Stimulated activated naive B cell treated with anti-CD40 and anti-IgM and Interleukin-4, amounts not matched to agents 10 μg/mL and 1 μg/mL and 100 μg/mL, for 72 hours (primary cell): ENCODE measurements at regions not wholly inside any gene's neighbourhood (a gene's known extent, or its start where the extent isn't known, plus 50 kb on each side); places are given as distances from the start of the nearest gene placed in this dataset.

Source experiments
- ATAC-seq, 2 donors: fragments of 150-1000 bp; cut with Tn5 transposase; replicated peaks; 2 replicates each; pipeline ENCODE4 v1.10.0; 2021; ENCODE audit warnings: moderate library complexity in 1 of 2
- DNase-seq: peaks from one replicate; pipeline ENCODE4 v3.0.0; 2021
- H3K27ac Mint-ChIP-seq: one replicate; pipeline ENCODE4 v1.8.0; 2022; ENCODE audit warnings: mild to moderate bottlenecking, mixed read lengths
- H3K27me3 Mint-ChIP-seq, 2 donors: one replicate each; pipeline ENCODE4 v1.8.0; 2022; ENCODE audit warnings: mixed read lengths in 2 of 2
- H3K36me3 Mint-ChIP-seq, 2 donors: one replicate each; pipeline ENCODE4 v1.8.0; 2022; ENCODE audit warnings: mixed read lengths in 2 of 2, mild to moderate bottlenecking in 1 of 2
- H3K4me1 Mint-ChIP-seq, 2 donors: one replicate each; pipeline ENCODE4 v1.8.0; 2022; ENCODE audit warnings: mixed read lengths in 2 of 2, mild to moderate bottlenecking in 1 of 2
- H3K4me3 Mint-ChIP-seq, 2 donors: one replicate each; pipeline ENCODE4 v1.8.0; 2022; ENCODE audit warnings: mild to moderate bottlenecking in 2 of 2, mixed read lengths in 2 of 2, moderate library complexity in 1 of 2
- H3K9me3 Mint-ChIP-seq, 2 donors: one replicate each; pipeline ENCODE4 v1.8.0; 2022; ENCODE audit warnings: mixed read lengths in 2 of 2, mild to moderate bottlenecking in 1 of 2

GRCh38 chr2:44825702-44826101 lies 115.8 kb upstream of the SIX3 start:
- Mint-ChIP-seq H3K27ac (no peak overlapping the region), H3K9me3 (no peaks in the 10 kb centered on the region), H3K4me1 (no peaks in the 10 kb centered on the region), H3K27me3 (peaks cover 0 to 7% of the 10 kb centered on the region in 2 donors), H3K36me3 (no peaks in the 10 kb centered on the region), H3K4me3 (no peak overlapping the region)
- ATAC-seq: no peak
- DNase-seq: no peak

GRCh38 chr2:44826601-44827000 lies 114.9 kb upstream of the SIX3 start:
- Mint-ChIP-seq H3K4me1 (no peaks in the 10 kb centered on the region), H3K4me3 (no peak overlapping the region), H3K27ac (no peak overlapping the region), H3K36me3 (no peaks in the 10 kb centered on the region), H3K27me3 (peaks cover 0 to 5% of the 10 kb centered on the region in 2 donors), H3K9me3 (no peaks in the 10 kb centered on the region)
- no peak for ATAC-seq
- no peak for DNase-seq

- H3K27me3 Mint-ChIP-seq: peaks cover 0 to 15% of the 10 kb centered on the region in 2 donors
- H3K4me1 Mint-ChIP-seq: peaks cover 0 to 5% of the 10 kb centered on the region in 2 donors
Measured at GRCh38 chr2:44829771-44830170, 111.7 kb upstream of the SIX3 start.

GRCh38 chr2:44833171-44834069 lies 108.1 kb upstream of the SIX3 start:
- Mint-ChIP-seq H3K27ac (no peak overlapping the region), H3K4me3 (no peak overlapping the region), H3K27me3 (peaks cover 9 to 13% of the 10 kb centered on the region in 2 donors), H3K36me3 (peaks cover 2 to 4% of the 10 kb centered on the region in 2 donors), H3K4me1 (peaks cover 0 to 5% of the 10 kb centered on the region in 2 donors), H3K9me3 (peaks cover 9 to 11% of the 10 kb centered on the region in 2 donors)
- ATAC-seq (peak in 1 of 2 donors; percentile 59), DNase-seq (no peak)

More at GRCh38 chr2:44829771-44830170, 111.7 kb upstream of the SIX3 start:
- Mint-ChIP-seq H3K9me3 (peaks cover 8 to 9% of the 10 kb centered on the region in 2 donors), H3K4me3 (no peak overlapping the region), H3K36me3 (peaks cover 2 to 4% of the 10 kb centered on the region in 2 donors), H3K27ac (no peak overlapping the region)
- DNase-seq (no peak), ATAC-seq (no peak)

- Mint-ChIP-seq H3K9me3 (peaks cover 9 to 11% of the 10 kb centered on the region in 2 donors), H3K27ac (no peak overlapping the region), H3K36me3 (peaks cover 2 to 4% of the 10 kb centered on the region in 2 donors), H3K4me3 (no peak overlapping the region), H3K4me1 (peaks cover 0 to 5% of the 10 kb centered on the region in 2 donors), H3K27me3 (peaks cover 9 to 12% of the 10 kb centered on the region in 2 donors)
- ATAC-seq (no peak), DNase-seq (no peak)
Measured at GRCh38 chr2:44834656-44835055, 106.8 kb upstream of the SIX3 start.

- H3K27me3 Mint-ChIP-seq: peaks cover 9 to 17% of the 10 kb centered on the region in 2 donors
- no peak overlapping the region for H3K4me3 Mint-ChIP-seq
- peak in 1 of 2 donors; percentile 69 for ATAC-seq
- H3K27ac Mint-ChIP-seq: no peak overlapping the region
- H3K4me1 Mint-ChIP-seq: peaks cover 0 to 5% of the 10 kb centered on the region in 2 donors
- DNase-seq: no peak
- H3K36me3 Mint-ChIP-seq: peaks cover 2 to 4% of the 10 kb centered on the region in 2 donors
- H3K9me3 Mint-ChIP-seq: peaks cover 9 to 11% of the 10 kb centered on the region in 2 donors
Measured at GRCh38 chr2:44836174-44836573, 105.3 kb upstream of the SIX3 start.

- DNase-seq (no peak), ATAC-seq (no peak)
- Mint-ChIP-seq H3K4me1 (peaks cover 0 to 5% of the 10 kb centered on the region in 2 donors), H3K9me3 (peaks cover 9 to 11% of the 10 kb centered on the region in 2 donors), H3K36me3 (peaks cover 2 to 4% of the 10 kb centered on the region in 2 donors), H3K27me3 (peaks cover 9 to 13% of the 10 kb centered on the region in 2 donors), H3K27ac (no peak overlapping the region), H3K4me3 (no peak overlapping the region)
Measured at GRCh38 chr2:44836916-44837315, 104.6 kb upstream of the SIX3 start.

GRCh38 chr2:44838116-44838790 lies 103.2 kb upstream of the SIX3 start:
- Mint-ChIP-seq H3K4me1 (peaks cover 0 to 3% of the 10 kb centered on the region in 2 donors), H3K27ac (no peak overlapping the region), H3K9me3 (peaks cover 7 to 9% of the 10 kb centered on the region in 2 donors), H3K36me3 (peaks cover 2% of the 10 kb centered on the region in 2 donors), H3K4me3 (no peak overlapping the region), H3K27me3 (peaks cover 8 to 16% of the 10 kb centered on the region in 2 donors)
- ATAC-seq: peak in 1 of 2 donors; percentile 56
- no peak for DNase-seq

GRCh38 chr2:44839370-44839769 lies 102.1 kb upstream of the SIX3 start:
- H3K36me3 Mint-ChIP-seq: peaks cover 0 to under 1% of the 10 kb centered on the region in 2 donors
- peaks cover 4 to 5% of the 10 kb centered on the region in 2 donors for H3K9me3 Mint-ChIP-seq
- H3K4me3 Mint-ChIP-seq: no peak overlapping the region
- no peak for ATAC-seq
- H3K27ac Mint-ChIP-seq: no peak overlapping the region
- H3K4me1 Mint-ChIP-seq: no peaks in the 10 kb centered on the region
- H3K27me3 Mint-ChIP-seq: peaks cover 19% of the 10 kb centered on the region in 2 donors
- DNase-seq: no peak

GRCh38 chr2:44839771-44840502 lies 101.6 kb upstream of the SIX3 start:
- peaks cover 25% of the 10 kb centered on the region in 2 donors for H3K27me3 Mint-ChIP-seq
- H3K4me3 Mint-ChIP-seq: no peak overlapping the region
- ATAC-seq (no peak), DNase-seq (no peak)
- H3K36me3 Mint-ChIP-seq: peaks cover 0 to 2% of the 10 kb centered on the region in 2 donors
- no peaks in the 10 kb centered on the region for H3K4me1 Mint-ChIP-seq
- peaks cover 0 to 5% of the 10 kb centered on the region in 2 donors for H3K9me3 Mint-ChIP-seq
- H3K27ac Mint-ChIP-seq: no peak overlapping the region

GRCh38 chr2:44840503-44840850 lies 101.0 kb upstream of the SIX3 start:
- Mint-ChIP-seq H3K4me3 (no peak overlapping the region), H3K4me1 (no peaks in the 10 kb centered on the region), H3K27ac (no peak overlapping the region), H3K27me3 (peaks cover 25 to 26% of the 10 kb centered on the region in 2 donors), H3K36me3 (peaks cover 0 to 2% of the 10 kb centered on the region in 2 donors), H3K9me3 (peaks cover 0 to 5% of the 10 kb centered on the region in 2 donors)
- no peak for DNase-seq
- no peak for ATAC-seq

- H3K36me3 Mint-ChIP-seq: peaks cover 0 to 2% of the 10 kb centered on the region in 2 donors
- H3K4me1 Mint-ChIP-seq: no peaks in the 10 kb centered on the region
- H3K9me3 Mint-ChIP-seq: peaks cover 0 to 3% of the 10 kb centered on the region in 2 donors
- ATAC-seq (no peak), DNase-seq (no peak)
- no peak overlapping the region for H3K27ac Mint-ChIP-seq
- peaks cover 22 to 39% of the 10 kb centered on the region in 2 donors for H3K27me3 Mint-ChIP-seq
- no peak overlapping the region for H3K4me3 Mint-ChIP-seq
Measured at GRCh38 chr2:44843086-44843485, 98.4 kb upstream of the SIX3 start.

GRCh38 chr2:44843641-44844310 lies 97.7 kb upstream of the SIX3 start:
- Mint-ChIP-seq H3K4me1 (no peaks in the 10 kb centered on the region), H3K4me3 (no peak overlapping the region), H3K27me3 (peaks cover 27 to 46% of the 10 kb centered on the region in 2 donors), H3K27ac (no peak overlapping the region), H3K9me3 (peaks cover 0 to 3% of the 10 kb centered on the region in 2 donors), H3K36me3 (peaks cover 0 to 2% of the 10 kb centered on the region in 2 donors)
- DNase-seq: no peak
- no peak for ATAC-seq
